Retinal pigment epithelial cell (primary cell): ENCODE measurements at regions not wholly inside any gene's neighbourhood (a gene's known extent, or its start where the extent isn't known, plus 50 kb on each side); places are given as distances from the start of the nearest gene placed in this dataset.

Experiments
- DNase-seq: peaks from one replicate; pipeline ENCODE4 v3.0.0-alpha.2; 2010; ENCODE audit warnings: low read depth
- H3K4me3 ChIP-seq: 2 replicates; pipeline ENCODE4 v1.5.1; 2011; ENCODE audit warnings: mild to moderate bottlenecking, low read length, control low read depth, moderate library complexity
- TF ChIP-seq, protein P1 (sequence below): conservative IDR thresholded peaks from 2 replicates; pipeline ENCODE4 v1.5.1; 2011; ENCODE audit warnings: low read depth, low read length, control low read depth, inconsistent platforms

DNA sequence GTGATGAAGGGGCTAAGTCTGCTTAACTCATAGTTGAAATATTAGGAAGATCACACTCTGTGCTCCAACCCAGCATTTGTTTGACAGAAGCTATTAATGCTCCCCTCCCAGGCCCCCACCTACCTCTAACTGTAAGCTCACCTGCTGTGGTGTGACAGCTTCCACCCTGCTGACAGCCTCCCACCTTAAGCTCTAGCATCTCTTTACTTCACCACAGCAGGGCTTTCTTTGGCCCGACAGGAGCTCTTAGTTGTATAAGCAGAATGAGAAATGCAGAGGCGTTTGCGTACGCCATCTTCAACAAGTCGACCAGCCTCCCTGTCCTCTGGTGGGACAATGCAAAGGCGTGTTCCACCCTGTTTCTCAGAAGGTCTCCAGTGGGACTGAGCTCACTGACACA lies 80.1 kb upstream of the OSBPL8 start:
- no peak overlapping the region for H3K4me3 ChIP-seq
- DNase-seq = no peak
- TF ChIP-seq, protein P1, sequence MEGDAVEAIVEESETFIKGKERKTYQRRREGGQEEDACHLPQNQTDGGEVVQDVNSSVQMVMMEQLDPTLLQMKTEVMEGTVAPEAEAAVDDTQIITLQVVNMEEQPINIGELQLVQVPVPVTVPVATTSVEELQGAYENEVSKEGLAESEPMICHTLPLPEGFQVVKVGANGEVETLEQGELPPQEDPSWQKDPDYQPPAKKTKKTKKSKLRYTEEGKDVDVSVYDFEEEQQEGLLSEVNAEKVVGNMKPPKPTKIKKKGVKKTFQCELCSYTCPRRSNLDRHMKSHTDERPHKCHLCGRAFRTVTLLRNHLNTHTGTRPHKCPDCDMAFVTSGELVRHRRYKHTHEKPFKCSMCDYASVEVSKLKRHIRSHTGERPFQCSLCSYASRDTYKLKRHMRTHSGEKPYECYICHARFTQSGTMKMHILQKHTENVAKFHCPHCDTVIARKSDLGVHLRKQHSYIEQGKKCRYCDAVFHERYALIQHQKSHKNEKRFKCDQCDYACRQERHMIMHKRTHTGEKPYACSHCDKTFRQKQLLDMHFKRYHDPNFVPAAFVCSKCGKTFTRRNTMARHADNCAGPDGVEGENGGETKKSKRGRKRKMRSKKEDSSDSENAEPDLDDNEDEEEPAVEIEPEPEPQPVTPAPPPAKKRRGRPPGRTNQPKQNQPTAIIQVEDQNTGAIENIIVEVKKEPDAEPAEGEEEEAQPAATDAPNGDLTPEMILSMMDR = no peak

DNA sequence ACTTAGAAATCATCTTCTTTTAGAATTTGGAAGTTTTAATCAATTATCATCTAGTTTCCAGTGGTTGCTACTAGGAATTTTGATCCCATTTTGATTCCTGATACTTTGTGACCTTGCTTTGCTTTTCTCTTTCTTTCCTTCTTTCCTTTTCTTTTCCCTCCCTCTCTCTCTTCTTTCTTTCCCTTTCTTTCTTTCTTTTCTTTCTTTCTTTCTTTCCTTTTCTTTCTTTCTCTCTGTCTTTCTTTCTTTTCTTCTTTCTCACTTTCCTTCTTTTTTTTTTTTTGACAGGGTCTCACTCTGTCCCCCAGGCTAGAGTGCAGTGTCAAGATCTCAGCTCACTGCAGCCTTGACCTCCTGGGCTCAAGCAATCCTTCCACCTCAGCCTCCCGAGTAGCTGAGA lies 81.5 kb upstream of the OSBPL8 start:
- DNase-seq = no peak
- TF ChIP-seq, protein P1 = no peak

DNA sequence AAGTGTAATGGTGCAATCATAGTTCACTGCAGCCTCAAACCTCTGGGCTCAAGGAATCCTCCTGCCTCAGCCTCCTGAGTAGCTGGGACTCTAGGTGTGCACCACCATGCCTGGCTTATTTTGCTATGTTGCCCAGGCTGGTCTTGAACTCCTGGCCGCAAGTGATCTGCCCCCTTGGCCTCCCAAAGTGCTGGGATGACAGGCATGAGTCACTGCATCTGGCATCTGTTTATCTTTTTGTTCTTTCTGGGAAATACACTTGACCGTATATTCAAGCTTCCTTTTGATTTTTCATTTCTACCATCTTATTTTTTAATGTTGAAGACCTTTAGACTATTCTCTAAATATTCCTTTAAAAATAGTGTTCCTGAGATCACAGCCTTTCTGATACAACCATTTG lies 82.4 kb upstream of the OSBPL8 start:
- H3K4me3 ChIP-seq = no peak overlapping the region
- TF ChIP-seq, protein P1 = no peak
- DNase-seq = no peak

More for the DNA sequence above, 81.5 kb upstream of the OSBPL8 start:
- H3K4me3 ChIP-seq = no peak overlapping the region

DNA sequence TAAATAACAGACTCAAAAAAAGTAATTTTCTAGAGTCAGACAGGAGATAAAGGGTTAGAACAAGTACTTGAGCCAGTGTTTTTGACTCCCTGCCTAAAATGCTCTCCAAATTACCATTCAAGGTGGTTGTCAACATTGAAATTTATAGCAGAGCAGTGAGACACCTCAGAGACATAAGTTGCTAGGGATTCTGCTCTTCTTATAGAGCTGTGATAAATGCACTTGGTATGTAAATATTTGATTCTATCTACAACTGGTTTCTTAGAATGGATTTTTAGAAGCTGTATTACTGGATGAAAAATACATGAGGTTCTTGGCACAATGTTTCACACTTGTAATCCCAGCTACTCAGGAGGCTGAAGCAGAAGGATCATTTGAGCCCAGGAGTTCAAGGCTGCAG lies 83.9 kb upstream of the OSBPL8 start:
- no peak for DNase-seq
- TF ChIP-seq, protein P1 = no peak
- H3K4me3 ChIP-seq = no peak overlapping the region

DNA sequence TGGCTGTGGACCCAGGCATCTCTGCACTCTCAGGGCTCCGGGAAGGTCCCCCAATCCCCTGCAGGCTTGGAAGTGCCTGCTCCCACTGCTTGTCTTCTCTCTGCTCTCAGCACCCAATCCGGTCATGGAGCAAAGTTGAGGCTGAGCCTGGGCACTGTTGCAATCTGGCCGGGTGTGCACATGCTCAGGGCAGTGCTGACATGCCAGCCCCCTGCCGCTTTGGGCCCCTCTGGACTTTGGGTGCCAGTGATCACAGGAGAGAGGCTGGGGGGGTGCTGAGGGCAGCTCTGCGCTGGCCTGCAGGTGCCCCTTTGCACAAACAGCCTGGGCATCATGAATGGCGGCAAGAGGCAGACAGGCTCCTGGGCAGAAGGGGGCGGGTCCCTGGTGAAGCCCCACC lies 85.4 kb upstream of the OSBPL8 start:
- TF ChIP-seq, protein P1 = no peak
- DNase-seq = no peak
- no peak overlapping the region for H3K4me3 ChIP-seq

DNA sequence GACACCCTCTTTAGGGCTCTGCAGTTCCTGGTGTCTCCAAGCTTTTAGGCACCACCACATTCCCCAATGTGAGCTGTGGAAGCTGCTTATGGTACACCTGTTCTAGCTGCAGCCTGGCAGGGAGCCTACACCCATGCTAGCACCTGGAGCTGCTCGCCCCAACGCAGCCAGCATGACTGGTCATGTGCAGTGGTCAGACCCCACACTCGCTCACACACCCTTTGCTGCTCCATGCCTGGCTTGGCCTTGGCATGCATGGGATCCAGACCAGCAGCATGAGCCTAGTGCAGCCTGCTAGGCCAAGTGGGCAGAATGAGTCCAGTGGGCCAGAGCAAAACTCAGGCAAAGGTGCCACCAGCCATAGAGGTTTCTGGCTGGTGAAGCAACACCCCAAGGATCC lies 86.4 kb upstream of the OSBPL8 start:
- no peak overlapping the region for H3K4me3 ChIP-seq
- TF ChIP-seq, protein P1 = no peak
- no peak for DNase-seq

DNA sequence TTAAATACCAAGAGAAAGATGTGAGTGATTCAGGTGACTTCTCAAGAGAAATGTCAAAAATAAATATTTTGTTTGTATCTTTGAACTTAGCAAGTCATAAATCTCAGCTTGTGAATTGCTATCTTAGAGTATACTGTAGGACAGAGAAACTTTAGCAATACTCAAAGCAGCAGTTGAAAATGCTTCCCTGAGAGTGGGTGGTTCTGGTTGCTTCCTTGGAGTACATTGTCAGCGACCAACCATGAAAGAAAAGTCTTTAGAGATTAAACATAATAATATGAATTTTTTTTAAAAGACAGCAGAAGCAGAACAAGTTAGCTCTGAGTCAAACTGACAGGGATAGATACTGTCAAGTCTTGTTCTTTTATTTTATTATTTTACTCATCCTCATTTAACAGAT lies 86.8 kb upstream of the OSBPL8 start:
- TF ChIP-seq, protein P1 = no peak
- H3K4me3 ChIP-seq = no peak overlapping the region
- DNase-seq = no peak
